H1 (cell line): ENCODE measurements at regions not wholly inside any gene's neighbourhood (a gene's known extent, or its start where the extent isn't known, plus 50 kb on each side); places are given as distances from the start of the nearest gene placed in this dataset.

Experiments used
- CTCF ChIA-PET: fragments of 300-600 bp; sonication (Branson Sonifier 250); formaldehyde crosslinking; loops from one replicate; lab custom pipeline; 2021; ENCODE audit not compliant: partially characterized antibody; lab: Charles Lee
- POLR2A ChIA-PET: fragments of 300-600 bp; sonication (Branson Sonifier 250); formaldehyde crosslinking; loops from one replicate; lab custom pipeline; 2021; ENCODE audit warnings: inconsistent platforms; ENCODE audit not compliant: partially characterized antibody; lab: Charles Lee
- DNase-seq, 2 experiments: peaks; one replicate each; pipeline versions ENCODE4 v3.0.0 to v3.0.0-alpha.2; 2010 to 2022; ENCODE audit warnings: low spot score in 2 of 2, low read depth in 1 of 2, mixed read lengths in 1 of 2
- FAIRE-seq: peaks from 2 replicates; lab custom pipeline; 2011; peaks lifted over from hg19 to GRCh38; lab: Jason Lieb, UNC
- H2AFZ ChIP-seq: 2 replicates; pipeline ENCODE4 v1.8.1; 2012; ENCODE audit warnings: low read length, inconsistent platforms
- H2AK5ac ChIP-seq: 2 replicates; pipeline ENCODE4 v1.6.1; 2013; ENCODE audit warnings: low read depth, low read length
- H2BK120ac ChIP-seq: replicated peaks from 2 replicates; pipeline ENCODE3; 2013; ENCODE audit warnings: low read depth, low read length, inconsistent platforms
- H2BK12ac ChIP-seq: 2 replicates; pipeline ENCODE4 v1.6.1; 2013; ENCODE audit warnings: low read depth, low read length
- H2BK15ac ChIP-seq: 2 replicates; pipeline ENCODE4 v1.6.1; 2013; ENCODE audit warnings: low read length
- H2BK20ac ChIP-seq: 2 replicates; pipeline ENCODE4 v1.6.1; 2013; ENCODE audit warnings: low read length
- H2BK5ac ChIP-seq: 2 replicates; pipeline ENCODE4 v1.6.1; 2013; ENCODE audit warnings: low read depth, low read length
- H3K14ac ChIP-seq: 2 replicates; pipeline ENCODE4 v1.6.1; 2013; ENCODE audit warnings: inconsistent platforms; ENCODE audit not compliant: insufficient read length
- H3K18ac ChIP-seq: 2 replicates; pipeline ENCODE4 v1.6.1; 2013; ENCODE audit warnings: low read length; ENCODE audit errors: extremely low read depth
- H3K23ac ChIP-seq: 2 replicates; pipeline ENCODE4 v1.6.1; 2013; ENCODE audit warnings: inconsistent platforms; ENCODE audit not compliant: insufficient read length
- H3K23me2 ChIP-seq: 2 replicates; pipeline ENCODE4 v1.6.1; 2013; ENCODE audit warnings: low read depth, low read length
- H3K27ac ChIP-seq: 2 replicates; pipeline ENCODE4 v1.6.1; 2011; ENCODE audit warnings: low read depth, low read length, inconsistent platforms
- H3K27me3 ChIP-seq, 4 experiments: replicated peaks in 1 of 4; 1 replicate in 1 of 4; 2 replicates in 3 of 4; pipeline versions ENCODE4 v1.6.1 to v1.8.1; 2011 to 2013; ENCODE audit warnings: low read length in 3 of 4, mild to moderate bottlenecking in 3 of 4, inconsistent platforms in 2 of 4, mixed read lengths in 2 of 4, moderate library complexity in 1 of 4; ENCODE audit not compliant: control insufficient read depth in 3 of 4, insufficient read depth in 3 of 4; ENCODE audit errors: extremely low read depth in 1 of 4
- H3K36me3 ChIP-seq, 4 experiments: 2 replicates each; pipeline versions ENCODE4 v1.6.1 to v1.8.1; 2011 to 2013; ENCODE audit warnings: mild to moderate bottlenecking in 4 of 4, low read length in 3 of 4, moderate library complexity in 2 of 4, control low read depth in 1 of 4, inconsistent platforms in 1 of 4; ENCODE audit not compliant: insufficient read depth in 4 of 4, control insufficient read depth in 2 of 4
- H3K4ac ChIP-seq: replicated peaks from 2 replicates; pipeline ENCODE3; 2013; ENCODE audit warnings: low read length, low read depth, mixed read lengths, inconsistent platforms; ENCODE audit not compliant: insufficient read length
- H3K4me1 ChIP-seq, 4 experiments: replicated peaks in 1 of 4; 1 replicate in 1 of 4; 2 replicates in 3 of 4; pipeline versions ENCODE4 v1.6.1 to v1.8.1; 2011 to 2013; ENCODE audit warnings: low read length in 3 of 4, inconsistent platforms in 2 of 4, mixed read lengths in 1 of 4; ENCODE audit not compliant: insufficient read depth in 4 of 4, control insufficient read depth in 3 of 4
- H3K4me2 ChIP-seq, 2 experiments: 2 replicates each; pipeline versions ENCODE4 v1.6.1 to v1.8.1; 2011 to 2013; ENCODE audit warnings: low read depth in 2 of 2, low read length in 2 of 2, control low read depth in 1 of 2, inconsistent platforms in 1 of 2, mild to moderate bottlenecking in 1 of 2; ENCODE audit not compliant: insufficient read depth in 1 of 2
- H3K4me3 ChIP-seq, 4 experiments: fragments of 200-600, 300-600 bp in 1 of 4; sonication (generic), shearing (Covaris generic), sonication (Bioruptor Twin) in 1 of 4; 2 replicates each; pipeline versions ENCODE4 v1.5.1 to v1.8.1; 2011 to 2016; ENCODE audit warnings: low read length in 4 of 4, low read depth in 3 of 4, control low read depth in 2 of 4, inconsistent platforms in 2 of 4, mild to moderate bottlenecking in 2 of 4, mixed read lengths in 1 of 4, moderate library complexity in 1 of 4; ENCODE audit not compliant: insufficient read depth in 2 of 4; ENCODE audit errors: extremely low read depth in 1 of 4
- H3K56ac ChIP-seq: replicated peaks from 2 replicates; pipeline ENCODE3; 2013; ENCODE audit warnings: low read depth, mild to moderate bottlenecking, mixed read lengths, low read length, inconsistent platforms; ENCODE audit not compliant: insufficient read length
- H3K79me1 ChIP-seq: 2 replicates; pipeline ENCODE4 v1.6.1; 2013; ENCODE audit warnings: low read depth, low read length, control low read depth
- H3K79me2 ChIP-seq, 2 experiments: 2 replicates each; pipeline versions ENCODE4 v1.6.1 to v1.8.1; 2012 to 2013; ENCODE audit warnings: low read length in 2 of 2, mild to moderate bottlenecking in 2 of 2, inconsistent platforms in 1 of 2; ENCODE audit not compliant: insufficient read depth in 2 of 2, control insufficient read depth in 1 of 2
- H3K9ac ChIP-seq, 4 experiments: replicated peaks in 1 of 4; 1 replicate in 1 of 4; 2 replicates in 3 of 4; pipeline versions ENCODE4 v1.6.1 to v1.8.1; 2011 to 2013; ENCODE audit warnings: low read depth in 3 of 4, low read length in 3 of 4, control low read depth in 2 of 4, mild to moderate bottlenecking in 2 of 4, moderate library complexity in 2 of 4, inconsistent platforms in 1 of 4; ENCODE audit errors: extremely low read depth in 1 of 4
- H3K9me3 ChIP-seq, 2 experiments: 2 replicates each; pipeline versions ENCODE4 v1.6.1 to v1.8.1; 2012 to 2013; ENCODE audit warnings: mild to moderate bottlenecking in 2 of 2, moderate library complexity in 2 of 2, control low read depth in 1 of 2, inconsistent platforms in 1 of 2, low read depth in 1 of 2, low read length in 1 of 2, mixed read lengths in 1 of 2; ENCODE audit not compliant: insufficient read depth in 2 of 2
- H4K20me1 ChIP-seq, 2 experiments: replicated peaks in 1 of 2; 2 replicates each; pipeline versions ENCODE3 to v1.8.1; 2011 to 2013; ENCODE audit warnings: inconsistent platforms in 2 of 2, low read length in 2 of 2, mild to moderate bottlenecking in 1 of 2; ENCODE audit not compliant: insufficient read depth in 2 of 2, control insufficient read depth in 1 of 2
- H4K5ac ChIP-seq: 2 replicates; pipeline ENCODE4 v1.6.1; 2013; ENCODE audit warnings: low read length, low read depth, mixed read lengths, inconsistent platforms; ENCODE audit not compliant: insufficient read length
- H4K8ac ChIP-seq: 2 replicates; pipeline ENCODE4 v1.8.0; 2013; ENCODE audit warnings: mild to moderate bottlenecking, moderate library complexity, low read length, inconsistent platforms; ENCODE audit not compliant: insufficient read depth; ENCODE audit errors: extremely low read depth
- H4K91ac ChIP-seq: replicated peaks from 2 replicates; pipeline ENCODE3; 2013; ENCODE audit warnings: low read length, mixed read lengths, inconsistent platforms; ENCODE audit not compliant: insufficient read length
- BRCA1 ChIP-seq: IDR thresholded peaks from 2 replicates; pipeline ENCODE4 v1.6.1; 2012; ENCODE audit warnings: low read depth, low read length, improper control_type of control experiment
- CTBP2 ChIP-seq: IDR thresholded peaks from 2 replicates; pipeline ENCODE4 v1.7.0; 2011; ENCODE audit warnings: borderline replicate concordance, mild to moderate bottlenecking, moderate library complexity, mixed read lengths, low read length; ENCODE audit not compliant: insufficient read depth, insufficient read length
- EP300 ChIP-seq, 2 experiments: IDR thresholded peaks; 1 replicate in 1 of 2; 2 replicates in 1 of 2; pipeline ENCODE4 v1.6.1; 2011 to 2012; ENCODE audit warnings: low read depth in 2 of 2, low read length in 2 of 2, mild to moderate bottlenecking in 2 of 2, borderline replicate concordance in 1 of 2, inconsistent platforms in 1 of 2, moderate library complexity in 1 of 2
- FOSL1 ChIP-seq: IDR thresholded peaks from 2 replicates; pipeline ENCODE4 v1.6.1; 2011; ENCODE audit warnings: mild to moderate bottlenecking, low read depth, low read length, moderate library complexity; ENCODE audit not compliant: insufficient read depth
- JUND ChIP-seq: IDR thresholded peaks from 2 replicates; pipeline ENCODE4 v1.6.1; 2011; ENCODE audit warnings: mild to moderate bottlenecking, improper control_type of control experiment, low read length
- KDM5A ChIP-seq: fragments of 200-600 bp; IDR thresholded peaks from 2 replicates; pipeline ENCODE4 v1.7.1; 2012; ENCODE audit warnings: mild to moderate bottlenecking, low read length, inconsistent platforms, mixed read lengths
- RXRA ChIP-seq: IDR thresholded peaks from 2 replicates; pipeline ENCODE4 v1.6.1; 2011; ENCODE audit warnings: low read depth, mild to moderate bottlenecking, low read length, moderate library complexity; ENCODE audit not compliant: insufficient read depth
- SAP30 ChIP-seq: fragments of 300-600 bp; sonication (generic); IDR thresholded peaks from 2 replicates; pipeline ENCODE4 v1.7.1; 2012; ENCODE audit warnings: low read length, moderate library complexity, mild to moderate bottlenecking, inconsistent platforms; ENCODE audit not compliant: insufficient read depth, insufficient replicate concordance
- SP1 ChIP-seq: IDR thresholded peaks from 2 replicates; pipeline ENCODE4 v1.6.1; 2011; ENCODE audit warnings: low read depth, low read length
- SP4 ChIP-seq: IDR thresholded peaks from 2 replicates; pipeline ENCODE4 v1.6.1; 2012; ENCODE audit warnings: low read length, inconsistent platforms
- SRF ChIP-seq: IDR thresholded peaks from 2 replicates; pipeline ENCODE4 v1.6.1; 2011; ENCODE audit warnings: mild to moderate bottlenecking, low read depth, low read length, moderate library complexity
- TCF12 ChIP-seq: IDR thresholded peaks from 2 replicates; pipeline ENCODE4 v1.6.1; 2011; ENCODE audit warnings: low read depth, mild to moderate bottlenecking, low read length
- TEAD4 ChIP-seq: IDR thresholded peaks from 2 replicates; pipeline ENCODE4 v1.6.1; 2012; ENCODE audit warnings: low read depth, low read length, inconsistent platforms, mixed read lengths
- WGBS, 2 experiments: shearing (Covaris generic) in 1 of 2; methylation state at CpG; one replicate each; pipeline versions ENCODE4 v1.1.6 to v1.1.7; 2013 to 2015; ENCODE audit warnings: low lambda C conversion rate in 2 of 2, mixed read lengths in 2 of 2, inconsistent platforms in 1 of 2, low coverage in 1 of 2, missing lambda C conversion rate in 1 of 2; ENCODE audit not compliant: insufficient replicate concordance in 2 of 2, insufficient coverage in 1 of 2, insufficient read length in 1 of 2; ENCODE audit errors: extremely low coverage in 1 of 2, missing lambda C conversion rate in 1 of 2; 5-methylcytosine and 5-hydroxymethylcytosine counted together
- TF ChIP-seq, protein P1 (sequence below): IDR thresholded peaks from 2 replicates; pipeline ENCODE4 v1.6.1; 2011; ENCODE audit warnings: low read length, improper control_type of control experiment

DNA sequence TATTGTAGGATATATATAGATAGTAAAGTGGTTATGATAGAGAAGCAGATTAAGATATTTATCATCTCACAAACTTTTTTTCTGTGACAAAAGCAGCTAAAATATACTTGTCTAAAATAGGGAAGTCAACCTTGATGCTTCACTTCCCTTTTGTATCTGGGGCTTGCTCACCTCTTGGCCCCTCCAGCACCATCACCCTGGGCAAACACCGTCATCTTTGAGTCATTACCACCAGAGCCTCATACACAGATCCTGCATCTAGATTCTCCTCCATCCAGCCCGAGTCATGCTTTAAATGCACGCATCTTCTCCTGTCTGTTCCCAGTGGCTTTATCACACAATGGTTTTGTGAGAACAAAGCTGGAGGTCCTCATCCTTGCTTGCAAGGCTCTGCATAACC lies 1062.7 kb upstream of the EEF2KMT start:
- H3K56ac ChIP-seq = no peak overlapping the region
- H3K27me3 ChIP-seq = no peaks in the 10 kb centered on the region
- no peaks in the 10 kb centered on the region for H3K23me2 ChIP-seq
- H3K4me1 ChIP-seq = peaks cover 0 to 4% (median under 1%) of the 10 kb centered on the region in 4 experiments; a peak in 1 of 7 replicates
- H3K36me3 ChIP-seq = no peaks in the 10 kb centered on the region
- H3K18ac ChIP-seq = no peak overlapping the region
- no peak overlapping the region for H2BK120ac ChIP-seq
- H2BK12ac ChIP-seq = no peak overlapping the region
- H3K4me3 ChIP-seq = no peak overlapping the region
- H4K5ac ChIP-seq = no peak overlapping the region
- no peak overlapping the region for H2AFZ ChIP-seq
- no peak overlapping the region for H3K23ac ChIP-seq
- FAIRE-seq (no peak), DNase-seq (no peak)
- H4K20me1 ChIP-seq = no peaks in the 10 kb centered on the region
- no peak overlapping the region for H3K14ac ChIP-seq
- no peak overlapping the region for H2BK20ac ChIP-seq
- no peak overlapping the region for H4K8ac ChIP-seq
- no peak overlapping the region for H2BK15ac ChIP-seq
- no peak overlapping the region for H3K4me2 ChIP-seq
- H2BK5ac ChIP-seq = no peak overlapping the region
- 93% methylated on average over 3 of the region's 3 CpGs; no CpG with 5 or more reads in 1 of the 2 experiments for WGBS, 2 experiments
- no peaks in the 10 kb centered on the region for H3K79me1 ChIP-seq
- no peaks in the 10 kb centered on the region for H3K79me2 ChIP-seq
- no peak overlapping the region for H3K27ac ChIP-seq
- H3K9me3 ChIP-seq = no peaks in the 10 kb centered on the region
- H3K9ac ChIP-seq = no peak overlapping the region
- H3K4ac ChIP-seq = no peak overlapping the region
- ChIA-PET CTCF (interaction anchor here (0.8 to 1.6 kb wide), 5 partner anchors 13 to 670 kb away, joined by 3 to 4 read pairs (median 4); no protein-coding TSS in a partner anchor), POLR2A (no interaction called here)
- no peak overlapping the region for H4K91ac ChIP-seq
- no peak overlapping the region for H2AK5ac ChIP-seq
- TF ChIP-seq SAP30 (no peak), FOSL1 (no peak), SP1 (no peak), TCF12 (no peak), CTBP2 (no peak), TEAD4 (no peak), EP300 (IDR thresholded peaks at IDR 0.05; ENCODE audit: borderline replicate concordance in 1 of 2, low read depth in 2 of 2, low read length in 2 of 2) (no peak), RXRA (no peak), SP4 (no peak), SRF (no peak), JUND (no peak), KDM5A (no peak), BRCA1 (no peak)
- TF ChIP-seq, protein P1, sequence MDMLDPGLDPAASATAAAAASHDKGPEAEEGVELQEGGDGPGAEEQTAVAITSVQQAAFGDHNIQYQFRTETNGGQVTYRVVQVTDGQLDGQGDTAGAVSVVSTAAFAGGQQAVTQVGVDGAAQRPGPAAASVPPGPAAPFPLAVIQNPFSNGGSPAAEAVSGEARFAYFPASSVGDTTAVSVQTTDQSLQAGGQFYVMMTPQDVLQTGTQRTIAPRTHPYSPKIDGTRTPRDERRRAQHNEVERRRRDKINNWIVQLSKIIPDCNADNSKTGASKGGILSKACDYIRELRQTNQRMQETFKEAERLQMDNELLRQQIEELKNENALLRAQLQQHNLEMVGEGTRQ = no peak
